ENCODE measurements at regions not wholly inside any gene's neighbourhood (a gene's known extent, or its start where the extent isn't known, plus 50 kb on each side); places are given as distances from the start of the nearest gene placed in this dataset.
A peak's percentile ranks its signal among the peaks of the same experiment; 100 is the strongest.

DNA sequence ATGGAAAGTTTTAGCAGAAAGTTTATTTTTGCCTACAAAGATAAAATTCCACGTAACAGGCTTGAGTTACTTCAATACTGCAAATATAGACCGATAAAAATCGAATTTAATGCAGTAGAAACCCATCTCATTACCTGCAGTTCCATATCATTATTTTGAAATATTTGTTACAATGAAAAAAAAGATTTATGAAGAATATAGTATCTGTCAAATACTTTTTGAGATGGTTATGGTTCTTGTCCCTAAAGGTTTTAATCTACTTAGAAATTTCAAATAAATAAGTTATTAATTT is 273.5 kb downstream of the ADAMTS20 start (continued):
- no peak for TF ChIP-seq POU2F2 (IDR thresholded peaks at IDR 0.05; ENCODE audit: borderline replicate concordance, low read depth, low read length)
- no peak for TF ChIP-seq ZNF217 (IDR thresholded peaks at IDR 0.05)
- no peak for TF ChIP-seq ZBTB11 (CRISPR knock-in tag; IDR thresholded peaks at IDR 0.05)
- TF ChIP-seq CBX3 (IDR thresholded peaks at IDR 0.05; ENCODE audit: borderline replicate concordance, low read depth), result no peak
- no peak for TF ChIP-seq PAX5 (IDR thresholded peaks at IDR 0.05; ENCODE audit: borderline replicate concordance, low read depth, low read length)
- no peak for TF ChIP-seq KAT2A (conservative IDR thresholded peaks at IDR 0.05; ENCODE audit: control insufficient read depth, low read depth, low read length)
- no peak for TF ChIP-seq STAT3 (IDR thresholded peaks at IDR 0.05; ENCODE audit: low read depth, low read length)
- TF ChIP-seq, protein P1, sequence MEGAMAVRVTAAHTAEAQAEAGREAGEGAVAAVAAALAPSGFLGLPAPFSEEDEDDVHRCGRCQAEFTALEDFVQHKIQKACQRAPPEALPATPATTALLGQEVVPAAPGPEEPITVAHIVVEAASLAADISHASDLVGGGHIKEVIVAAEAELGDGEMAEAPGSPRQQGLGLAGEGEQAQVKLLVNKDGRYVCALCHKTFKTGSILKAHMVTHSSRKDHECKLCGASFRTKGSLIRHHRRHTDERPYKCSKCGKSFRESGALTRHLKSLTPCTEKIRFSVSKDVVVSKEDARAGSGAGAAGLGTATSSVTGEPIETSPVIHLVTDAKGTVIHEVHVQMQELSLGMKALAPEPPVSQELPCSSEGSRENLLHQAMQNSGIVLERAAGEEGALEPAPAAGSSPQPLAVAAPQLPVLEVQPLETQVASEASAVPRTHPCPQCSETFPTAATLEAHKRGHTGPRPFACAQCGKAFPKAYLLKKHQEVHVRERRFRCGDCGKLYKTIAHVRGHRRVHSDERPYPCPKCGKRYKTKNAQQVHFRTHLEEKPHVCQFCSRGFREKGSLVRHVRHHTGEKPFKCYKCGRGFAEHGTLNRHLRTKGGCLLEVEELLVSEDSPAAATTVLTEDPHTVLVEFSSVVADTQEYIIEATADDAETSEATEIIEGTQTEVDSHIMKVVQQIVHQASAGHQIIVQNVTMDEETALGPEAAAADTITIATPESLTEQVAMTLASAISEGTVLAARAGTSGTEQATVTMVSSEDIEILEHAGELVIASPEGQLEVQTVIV (IDR thresholded peaks at IDR 0.05; ENCODE audit: borderline replicate concordance, partially characterized antibody), result no peak
- peak; percentile 60; the same call in 1 of the 2 replicates for TF ChIP-seq CREM (IDR thresholded peaks at IDR 0.05; ENCODE audit: low read depth)
- no peak for TF ChIP-seq RBBP5 (conservative IDR thresholded peaks at IDR 0.05)
- no peak for TF ChIP-seq KLF5 (IDR thresholded peaks at IDR 0.05; ENCODE audit: partially characterized antibody)
- no peak for TF ChIP-seq RAD51 (IDR thresholded peaks at IDR 0.05)
- no peak for TF ChIP-seq ZNF274 (IDR thresholded peaks at IDR 0.05; ENCODE audit: insufficient read depth, insufficient read length)
- TF ChIP-seq ZSCAN29 (IDR thresholded peaks at IDR 0.05), result peak; percentile 92
- no peak for TF ChIP-seq TCF7 (IDR thresholded peaks at IDR 0.05; ENCODE audit: borderline replicate concordance)
- TF ChIP-seq, protein P2, sequence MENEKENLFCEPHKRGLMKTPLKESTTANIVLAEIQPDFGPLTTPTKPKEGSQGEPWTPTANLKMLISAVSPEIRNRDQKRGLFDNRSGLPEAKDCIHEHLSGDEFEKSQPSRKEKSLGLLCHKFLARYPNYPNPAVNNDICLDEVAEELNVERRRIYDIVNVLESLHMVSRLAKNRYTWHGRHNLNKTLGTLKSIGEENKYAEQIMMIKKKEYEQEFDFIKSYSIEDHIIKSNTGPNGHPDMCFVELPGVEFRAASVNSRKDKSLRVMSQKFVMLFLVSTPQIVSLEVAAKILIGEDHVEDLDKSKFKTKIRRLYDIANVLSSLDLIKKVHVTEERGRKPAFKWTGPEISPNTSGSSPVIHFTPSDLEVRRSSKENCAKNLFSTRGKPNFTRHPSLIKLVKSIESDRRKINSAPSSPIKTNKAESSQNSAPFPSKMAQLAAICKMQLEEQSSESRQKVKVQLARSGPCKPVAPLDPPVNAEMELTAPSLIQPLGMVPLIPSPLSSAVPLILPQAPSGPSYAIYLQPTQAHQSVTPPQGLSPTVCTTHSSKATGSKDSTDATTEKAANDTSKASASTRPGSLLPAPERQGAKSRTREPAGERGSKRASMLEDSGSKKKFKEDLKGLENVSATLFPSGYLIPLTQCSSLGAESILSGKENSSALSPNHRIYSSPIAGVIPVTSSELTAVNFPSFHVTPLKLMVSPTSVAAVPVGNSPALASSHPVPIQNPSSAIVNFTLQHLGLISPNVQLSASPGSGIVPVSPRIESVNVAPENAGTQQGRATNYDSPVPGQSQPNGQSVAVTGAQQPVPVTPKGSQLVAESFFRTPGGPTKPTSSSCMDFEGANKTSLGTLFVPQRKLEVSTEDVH (IDR thresholded peaks at IDR 0.05; ENCODE audit: low read depth, partially characterized antibody), result peak; percentile 35
- TF ChIP-seq, protein P3, sequence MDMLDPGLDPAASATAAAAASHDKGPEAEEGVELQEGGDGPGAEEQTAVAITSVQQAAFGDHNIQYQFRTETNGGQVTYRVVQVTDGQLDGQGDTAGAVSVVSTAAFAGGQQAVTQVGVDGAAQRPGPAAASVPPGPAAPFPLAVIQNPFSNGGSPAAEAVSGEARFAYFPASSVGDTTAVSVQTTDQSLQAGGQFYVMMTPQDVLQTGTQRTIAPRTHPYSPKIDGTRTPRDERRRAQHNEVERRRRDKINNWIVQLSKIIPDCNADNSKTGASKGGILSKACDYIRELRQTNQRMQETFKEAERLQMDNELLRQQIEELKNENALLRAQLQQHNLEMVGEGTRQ (IDR thresholded peaks at IDR 0.05; ENCODE audit: borderline replicate concordance, low read depth, low read length), result no peak
- TF ChIP-seq ATF7 (IDR thresholded peaks at IDR 0.05; ENCODE audit: low read depth), result 0 out of 2 replicates have a peak, but pooled peaks have one; percentile 3
- no peak for TF ChIP-seq CHD2 (IDR thresholded peaks at IDR 0.05; ENCODE audit: borderline replicate concordance, low read depth, low read length)
- TF ChIP-seq EP300 (IDR thresholded peaks at IDR 0.05; ENCODE audit: borderline replicate concordance in 1 of 2, control insufficient read depth in 1 of 2, low read depth in 2 of 2, low read length in 2 of 2), result no peak; a peak in 1 of 4 replicates
- TF ChIP-seq JUND (IDR thresholded peaks at IDR 0.05; ENCODE audit: low read depth, low read length), result no peak
- TF ChIP-seq CEBPB (IDR thresholded peaks at IDR 0.05; ENCODE audit: borderline replicate concordance in 1 of 2, low read depth in 2 of 2, low read length in 2 of 2), result no peak
- no peak for TF ChIP-seq MXI1 (IDR thresholded peaks at IDR 0.05; ENCODE audit: low read depth, low read length)
- 0 out of 2 replicates have a peak, but pooled peaks have one; percentile 24 for TF ChIP-seq CREB1 (IDR thresholded peaks at IDR 0.05; ENCODE audit: low read depth)

All from GM12878 (cell line).